H9 (cell line): ENCODE measurements at regions not wholly inside any gene's neighbourhood (a gene's known extent, or its start where the extent isn't known, plus 50 kb on each side); places are given as distances from the start of the nearest gene placed in this dataset.

Experiments used
- DNase-seq: peaks from one replicate; pipeline ENCODE4 v3.0.0-alpha.2; 2017
- H2AFZ ChIP-seq: one replicate; pipeline ENCODE4 v1.6.1; 2013; ENCODE audit warnings: mild to moderate bottlenecking, low read length, control low read depth, moderate library complexity
- H2AK5ac ChIP-seq: 2 replicates; pipeline ENCODE4 v1.6.1; 2013; ENCODE audit warnings: low read length, control low read depth, mixed read lengths; ENCODE audit not compliant: insufficient read length
- H2BK120ac ChIP-seq: one replicate; pipeline ENCODE4 v1.6.1; 2013; ENCODE audit warnings: low read depth, mild to moderate bottlenecking, low read length, control low read depth, inconsistent platforms; ENCODE audit not compliant: poor library complexity, severe bottlenecking
- H2BK12ac ChIP-seq: 2 replicates; pipeline ENCODE4 v1.6.1; 2013; ENCODE audit warnings: low read length, control low read depth, mixed read lengths, low read depth; ENCODE audit not compliant: insufficient read length
- H2BK15ac ChIP-seq: 2 replicates; pipeline ENCODE4 v1.6.1; 2013; ENCODE audit warnings: low read depth, low read length, control low read depth
- H2BK20ac ChIP-seq: one replicate; pipeline ENCODE4 v1.6.1; 2013; ENCODE audit warnings: low read depth, mild to moderate bottlenecking, low read length, control low read depth, inconsistent platforms; ENCODE audit not compliant: poor library complexity, severe bottlenecking
- H2BK5ac ChIP-seq: 2 replicates; pipeline ENCODE4 v1.6.1; 2013; ENCODE audit warnings: low read length, control low read depth, mixed read lengths; ENCODE audit not compliant: insufficient read length
- H3K14ac ChIP-seq: 2 replicates; pipeline ENCODE4 v1.6.1; 2013; ENCODE audit warnings: low read length, control low read depth; ENCODE audit not compliant: insufficient read depth
- H3K18ac ChIP-seq: 2 replicates; pipeline ENCODE4 v1.6.1; 2013; ENCODE audit warnings: low read depth, mild to moderate bottlenecking, mixed read lengths, low read length, control low read depth; ENCODE audit not compliant: insufficient read length
- H3K23ac ChIP-seq: 2 replicates; pipeline ENCODE4 v1.6.1; 2013; ENCODE audit warnings: low read length, control low read depth, mixed read lengths, low read depth; ENCODE audit not compliant: insufficient read length
- H3K23me2 ChIP-seq: 2 replicates; pipeline ENCODE4 v1.6.1; 2013; ENCODE audit warnings: low read depth, mild to moderate bottlenecking, mixed read lengths, low read length, control low read depth; ENCODE audit not compliant: insufficient read length, poor library complexity, severe bottlenecking
- H3K27ac ChIP-seq: 2 replicates; pipeline ENCODE4 v1.5.1; 2013; ENCODE audit warnings: low read length, control low read depth, mixed read lengths, low read depth; ENCODE audit not compliant: insufficient read length
- H3K27me3 ChIP-seq: 2 replicates; pipeline ENCODE4 v1.6.1; 2013; ENCODE audit warnings: low read length, control low read depth, inconsistent platforms; ENCODE audit not compliant: insufficient read depth
- H3K4ac ChIP-seq: 2 replicates; pipeline ENCODE4 v1.6.1; 2013; ENCODE audit warnings: low read depth, mild to moderate bottlenecking, control low read depth, inconsistent platforms, low read length, moderate library complexity
- H3K4me1 ChIP-seq: 2 replicates; pipeline ENCODE4 v1.6.1; 2013; ENCODE audit warnings: low read length, control low read depth, inconsistent platforms; ENCODE audit not compliant: insufficient read depth
- H3K4me2 ChIP-seq: 2 replicates; pipeline ENCODE4 v1.6.1; 2013; ENCODE audit warnings: low read length, control low read depth, mixed read lengths; ENCODE audit not compliant: insufficient read length, insufficient read depth
- H3K56ac ChIP-seq: 2 replicates; pipeline ENCODE4 v1.6.1; 2013; ENCODE audit warnings: low read depth, mild to moderate bottlenecking, mixed read lengths, low read length, control low read depth; ENCODE audit not compliant: insufficient read length
- H3K79me1 ChIP-seq: 2 replicates; pipeline ENCODE4 v1.6.1; 2013; ENCODE audit warnings: low read depth, mild to moderate bottlenecking, moderate library complexity, low read length, control low read depth, inconsistent platforms; ENCODE audit not compliant: insufficient read depth, poor library complexity, severe bottlenecking
- H3K79me2 ChIP-seq: 2 replicates; pipeline ENCODE4 v1.6.1; 2013; ENCODE audit warnings: low read length, control low read depth, inconsistent platforms; ENCODE audit not compliant: insufficient read depth
- H3K9ac ChIP-seq: 2 replicates; pipeline ENCODE4 v1.6.1; 2013; ENCODE audit warnings: low read length, control low read depth, mixed read lengths; ENCODE audit not compliant: insufficient read length; ENCODE audit errors: extremely low read depth
- H3K9me3 ChIP-seq: one replicate; pipeline ENCODE4 v1.6.1; 2013; ENCODE audit warnings: low read depth, low read length, inconsistent platforms; ENCODE audit not compliant: control insufficient read depth
- H3T11ph ChIP-seq: one replicate; pipeline ENCODE4 v1.6.1; 2013; ENCODE audit warnings: mild to moderate bottlenecking, low read length, control low read depth, inconsistent platforms
- H4K20me1 ChIP-seq: one replicate; pipeline ENCODE4 v1.6.1; 2013; ENCODE audit not compliant: control insufficient read depth, insufficient read length, insufficient read depth
- H4K5ac ChIP-seq: 2 replicates; pipeline ENCODE4 v1.6.1; 2013; ENCODE audit warnings: low read depth, mild to moderate bottlenecking, mixed read lengths, low read length, control low read depth; ENCODE audit not compliant: insufficient read length
- H4K8ac ChIP-seq: replicated peaks from 2 replicates; pipeline ENCODE4 v1.6.1; 2013; ENCODE audit warnings: low read length, control low read depth, mixed read lengths, low read depth; ENCODE audit not compliant: insufficient read length
- H4K91ac ChIP-seq: 2 replicates; pipeline ENCODE4 v1.6.1; 2013; ENCODE audit warnings: low read depth, mild to moderate bottlenecking, moderate library complexity, mixed read lengths, low read length, control low read depth; ENCODE audit not compliant: insufficient read length
- H3K27ac Mint-ChIP-seq, 3 experiments: 2 replicates in 2 of 3; 3 replicates in 1 of 3; pipeline ENCODE4 v1.8.0; 2020 to 2021; ENCODE audit warnings: mixed read lengths in 3 of 3, mild to moderate bottlenecking in 1 of 3, moderate library complexity in 1 of 3
- H3K27me3 Mint-ChIP-seq: 2 replicates; pipeline ENCODE4 v1.8.0; 2021; ENCODE audit warnings: low read depth, mild to moderate bottlenecking, moderate library complexity, mixed read lengths
- H3K36me3 Mint-ChIP-seq, 3 experiments: 2 replicates in 2 of 3; 3 replicates in 1 of 3; pipeline ENCODE4 v1.8.0; 2020 to 2021; ENCODE audit warnings: low read depth in 3 of 3, mixed read lengths in 3 of 3; ENCODE audit not compliant: insufficient read depth in 1 of 3
- H3K4me1 Mint-ChIP-seq, 2 experiments: 2 replicates each; pipeline ENCODE4 v1.8.0; 2020; ENCODE audit warnings: mixed read lengths in 2 of 2
- H3K4me3 Mint-ChIP-seq, 2 experiments: 2 replicates in 1 of 2; 3 replicates in 1 of 2; pipeline ENCODE4 v1.8.0; 2020 to 2021; ENCODE audit warnings: mild to moderate bottlenecking in 2 of 2, mixed read lengths in 2 of 2, moderate library complexity in 1 of 2
- H3K9me3 Mint-ChIP-seq, 2 experiments: 2 replicates in 1 of 2; 3 replicates in 1 of 2; pipeline ENCODE4 v1.8.0; 2020; ENCODE audit warnings: mild to moderate bottlenecking in 2 of 2, mixed read lengths in 2 of 2, moderate library complexity in 1 of 2
- WGBS: extraction: QIAGEN DNeasy Blood & Tissue Kit; methylation state at CpG from one replicate; pipeline ENCODE4 v1.1.7; 2013; ENCODE audit warnings: missing lambda C conversion rate, low lambda C conversion rate, mixed read lengths; ENCODE audit not compliant: insufficient read length; ENCODE audit errors: extremely low coverage; 5-methylcytosine and 5-hydroxymethylcytosine counted together
- TF ChIP-seq, protein P1 (sequence below): fragments of 200-600 bp; sonication (generic); conservative IDR thresholded peaks from 3 replicates; pipeline ENCODE4 v1.8.0; 2021; ENCODE audit warnings: antibody characterized with exemption, mild to moderate bottlenecking

DNA sequence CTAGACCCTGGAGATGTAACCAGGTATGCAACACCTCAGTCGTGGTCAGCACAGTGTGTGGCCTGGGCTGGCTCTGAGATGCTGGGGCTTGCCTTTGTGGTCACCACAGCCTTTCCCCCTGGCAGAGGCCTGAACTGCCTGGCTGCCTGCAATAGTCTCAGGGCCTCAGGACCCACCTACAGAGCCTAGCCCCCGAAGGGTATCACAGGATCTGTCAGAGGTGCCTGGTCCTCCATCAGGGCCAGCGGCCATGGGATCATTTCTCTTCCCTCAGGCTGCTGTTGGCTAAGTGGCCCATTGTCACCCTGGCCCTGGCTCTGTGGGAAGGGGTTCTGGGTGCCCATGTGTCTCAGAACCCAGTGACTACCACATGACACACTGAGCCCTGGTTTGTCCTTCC lies 141.6 kb downstream of the CYP26A1 start:
- no peaks in the 10 kb centered on the region for H3K9me3 Mint-ChIP-seq
- no peak overlapping the region for H3K4me2 ChIP-seq
- no peak for DNase-seq
- H3T11ph ChIP-seq: no peak overlapping the region
- no peaks in the 10 kb centered on the region for H3K27me3 ChIP-seq
- no peak overlapping the region; the same call in 1 of the 2 replicates for H3K14ac ChIP-seq
- no peak overlapping the region for H2BK12ac ChIP-seq
- H3K27ac Mint-ChIP-seq: no peak overlapping the region
- no peak overlapping the region for H2AK5ac ChIP-seq
- peaks cover 5 to 7% of the 10 kb centered on the region in 2 experiments; a peak in 3 of 4 replicates for H3K4me1 Mint-ChIP-seq
- H4K91ac ChIP-seq: no peak overlapping the region
- H3K9ac ChIP-seq: no peak overlapping the region
- no peak overlapping the region for H3K56ac ChIP-seq
- H2BK15ac ChIP-seq: no peak overlapping the region
- H4K5ac ChIP-seq: no peak overlapping the region
- H2BK5ac ChIP-seq: no peak overlapping the region
- H2BK20ac ChIP-seq: no peak overlapping the region
- H3K27ac ChIP-seq: no peak overlapping the region
- H4K8ac ChIP-seq: no peak overlapping the region
- H3K79me2 ChIP-seq: no peaks in the 10 kb centered on the region
- TF ChIP-seq, protein P1, sequence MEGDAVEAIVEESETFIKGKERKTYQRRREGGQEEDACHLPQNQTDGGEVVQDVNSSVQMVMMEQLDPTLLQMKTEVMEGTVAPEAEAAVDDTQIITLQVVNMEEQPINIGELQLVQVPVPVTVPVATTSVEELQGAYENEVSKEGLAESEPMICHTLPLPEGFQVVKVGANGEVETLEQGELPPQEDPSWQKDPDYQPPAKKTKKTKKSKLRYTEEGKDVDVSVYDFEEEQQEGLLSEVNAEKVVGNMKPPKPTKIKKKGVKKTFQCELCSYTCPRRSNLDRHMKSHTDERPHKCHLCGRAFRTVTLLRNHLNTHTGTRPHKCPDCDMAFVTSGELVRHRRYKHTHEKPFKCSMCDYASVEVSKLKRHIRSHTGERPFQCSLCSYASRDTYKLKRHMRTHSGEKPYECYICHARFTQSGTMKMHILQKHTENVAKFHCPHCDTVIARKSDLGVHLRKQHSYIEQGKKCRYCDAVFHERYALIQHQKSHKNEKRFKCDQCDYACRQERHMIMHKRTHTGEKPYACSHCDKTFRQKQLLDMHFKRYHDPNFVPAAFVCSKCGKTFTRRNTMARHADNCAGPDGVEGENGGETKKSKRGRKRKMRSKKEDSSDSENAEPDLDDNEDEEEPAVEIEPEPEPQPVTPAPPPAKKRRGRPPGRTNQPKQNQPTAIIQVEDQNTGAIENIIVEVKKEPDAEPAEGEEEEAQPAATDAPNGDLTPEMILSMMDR: no peak
- H3K4me1 ChIP-seq: no peaks in the 10 kb centered on the region; the same call in 1 of the 2 replicates
- no peak overlapping the region for H3K4me3 Mint-ChIP-seq
- no peak overlapping the region for H3K18ac ChIP-seq
- H2BK120ac ChIP-seq: no peak overlapping the region
- WGBS: no CpG with 5 or more reads among the region's 3 CpGs
- H3K23me2 ChIP-seq: no peaks in the 10 kb centered on the region
- H3K23ac ChIP-seq: no peak overlapping the region
- H3K27me3 Mint-ChIP-seq: no peaks in the 10 kb centered on the region; the same call in none of the 2 replicates
- H3K4ac ChIP-seq: no peak overlapping the region
- H2AFZ ChIP-seq: no peak overlapping the region
- H3K79me1 ChIP-seq: no peaks in the 10 kb centered on the region
- H3K36me3 Mint-ChIP-seq: no peaks in the 10 kb centered on the region
- no peaks in the 10 kb centered on the region for H3K9me3 ChIP-seq
- no peaks in the 10 kb centered on the region for H4K20me1 ChIP-seq
